ENCODE measurements at regions not wholly inside any gene's neighbourhood (a gene's known extent, or its start where the extent isn't known, plus 50 kb on each side); places are given as distances from the start of the nearest gene placed in this dataset.
"Not testable (repeated sequence)": the region's sequence is repeated elsewhere in the genome, so short reads cannot be mapped to it uniquely, and the experiment has no call there.

GRCh38 chr21:33121715-33122475 is 52.0 kb downstream of the OLIG1 start:
- DNase-seq (ENCODE audit: low read depth in 2 of 2) = peak; percentile 29 to 33

- DNase-seq (ENCODE audit: low read depth in 2 of 2) = no peak
Observed at GRCh38 chr21:33122507-33122906, 52.6 kb downstream of the OLIG1 start.

DNA sequence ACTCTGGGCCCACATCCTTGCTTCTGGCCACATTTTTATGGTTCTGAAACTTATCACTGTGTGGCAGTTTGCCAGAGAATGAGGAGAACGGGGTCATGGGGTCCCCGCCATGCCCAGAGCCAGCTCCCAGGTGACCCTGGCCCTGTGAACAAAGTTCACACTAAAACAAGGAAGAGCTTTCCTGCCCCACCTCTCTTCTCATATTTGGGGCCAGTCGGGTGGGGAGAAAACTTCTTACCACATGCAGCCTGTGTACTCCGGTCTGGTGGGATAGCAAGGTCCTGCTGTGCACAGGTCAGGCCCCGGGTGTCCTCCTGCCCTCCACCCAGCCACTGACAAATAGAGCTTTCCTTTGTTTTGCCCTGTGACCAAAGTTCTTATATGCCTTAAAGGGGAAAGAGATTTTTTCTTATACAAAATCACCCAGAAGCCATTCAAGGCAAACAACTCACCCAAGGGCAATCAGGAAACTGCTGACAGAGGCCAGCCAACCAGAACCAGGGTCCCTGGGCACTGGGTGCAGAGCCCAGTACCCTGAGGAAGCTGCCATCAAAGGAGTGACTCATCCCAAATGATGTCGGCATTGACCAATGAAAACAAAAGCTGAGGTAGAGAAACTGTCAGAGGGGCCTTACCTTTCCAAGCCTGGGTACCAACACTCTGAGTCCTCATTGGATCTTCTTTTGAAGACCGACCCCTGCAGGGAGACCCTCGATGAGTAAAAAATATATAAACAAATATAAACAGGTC is 53.6 kb downstream of the OLIG1 start:
- DNase-seq (ENCODE audit: low read depth in 2 of 2) = no peak

DNA sequence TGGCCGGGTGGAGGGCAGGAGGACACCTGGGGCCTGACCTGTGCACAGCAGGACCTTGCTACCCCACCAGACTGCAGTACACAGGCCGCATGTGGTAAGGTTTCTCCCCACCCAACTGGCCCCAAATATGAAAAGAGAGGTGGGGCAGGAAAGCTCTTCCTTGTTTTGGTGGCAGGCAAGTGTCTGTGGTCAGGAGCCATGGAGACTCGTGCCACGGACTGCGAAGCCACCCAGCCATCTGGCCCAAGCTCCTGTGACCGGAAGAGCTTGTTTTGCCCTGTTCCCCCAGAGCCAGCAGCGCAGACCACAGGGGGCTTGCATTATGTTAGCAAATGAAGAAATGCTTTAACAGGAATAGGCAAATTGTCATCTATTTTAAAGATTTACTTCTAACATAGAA is 54.9 kb downstream of the OLIG1 start:
- no peak for DNase-seq (ENCODE audit: low read depth in 2 of 2)

DNA sequence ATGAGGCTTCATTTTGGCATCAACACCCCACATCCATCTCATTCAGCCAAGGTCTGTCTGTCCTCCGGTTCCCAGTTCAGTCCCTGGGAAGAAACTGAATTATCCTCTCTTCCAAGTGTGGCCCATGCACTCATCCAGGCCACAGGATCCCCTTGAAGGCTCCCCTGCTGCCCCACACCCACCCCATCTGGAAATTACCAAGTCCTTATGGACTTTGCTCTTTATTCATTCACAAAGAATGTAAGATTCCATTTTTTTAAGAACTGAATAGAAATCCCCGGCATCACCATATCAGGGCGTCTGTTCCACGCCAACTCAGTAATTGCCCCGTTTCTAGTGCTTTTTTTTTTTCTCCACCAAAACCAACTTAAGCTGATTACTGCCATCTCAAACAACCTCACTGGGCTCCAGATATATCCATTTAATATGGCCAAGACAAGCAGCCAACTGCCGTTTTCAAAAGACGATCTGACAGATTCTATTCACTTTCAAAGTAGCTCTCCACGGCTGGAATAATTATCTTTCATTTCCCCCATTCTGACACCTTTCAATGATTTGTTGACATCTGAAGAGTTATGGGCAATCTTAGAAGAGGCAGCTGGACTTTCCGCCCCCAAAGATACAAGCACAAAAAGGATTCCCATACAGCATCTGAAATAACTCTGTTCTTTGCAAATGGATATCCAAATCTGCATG is 55.9 kb downstream of the OLIG1 start:
- DNase-seq (ENCODE audit: low read depth in 2 of 2) = no peak

GRCh38 chr21:33126569-33126968 is 56.6 kb downstream of the OLIG1 start:
- no peak for DNase-seq (ENCODE audit: low read depth in 2 of 2)

DNA sequence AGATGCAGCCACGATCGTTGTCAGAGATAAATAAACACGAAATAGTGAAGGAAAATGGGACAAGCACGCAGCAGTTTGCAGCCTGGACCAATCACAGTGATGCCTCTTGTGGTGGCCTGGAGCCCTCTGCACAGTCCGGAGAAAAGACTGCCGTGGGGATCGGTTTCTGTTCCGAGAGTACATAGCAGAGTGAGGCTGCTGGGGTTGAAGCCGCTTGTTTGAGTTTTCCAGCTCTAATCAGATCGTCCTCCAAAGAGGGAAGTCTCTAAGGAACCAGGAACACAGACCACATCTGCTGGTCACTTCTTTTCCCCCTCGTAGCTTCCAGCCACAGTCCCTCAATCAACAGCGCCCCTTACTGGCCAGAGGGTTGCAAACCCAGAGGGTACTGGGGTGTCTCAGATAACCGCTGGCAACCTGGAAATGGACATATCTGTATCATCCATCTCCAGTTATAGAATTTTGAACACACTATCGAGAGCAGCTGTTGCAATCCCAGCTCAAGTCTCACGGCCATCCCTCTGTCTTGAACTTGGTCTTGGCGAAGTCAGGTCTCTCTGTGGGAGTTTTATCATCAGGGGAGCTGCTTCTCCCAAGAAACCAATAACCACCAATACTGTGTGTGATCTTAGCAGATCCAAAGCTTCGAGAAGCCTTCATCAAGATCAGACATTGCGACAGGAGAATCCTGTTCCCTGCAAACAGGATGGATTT is 57.4 kb downstream of the OLIG1 start:
- DNase-seq (ENCODE audit: low read depth in 2 of 2) = peak; percentile 70 to 76

GRCh38 chr21:33127868-33128242 is 57.9 kb downstream of the OLIG1 start:
- no peak for DNase-seq (ENCODE audit: low read depth in 2 of 2)

DNA sequence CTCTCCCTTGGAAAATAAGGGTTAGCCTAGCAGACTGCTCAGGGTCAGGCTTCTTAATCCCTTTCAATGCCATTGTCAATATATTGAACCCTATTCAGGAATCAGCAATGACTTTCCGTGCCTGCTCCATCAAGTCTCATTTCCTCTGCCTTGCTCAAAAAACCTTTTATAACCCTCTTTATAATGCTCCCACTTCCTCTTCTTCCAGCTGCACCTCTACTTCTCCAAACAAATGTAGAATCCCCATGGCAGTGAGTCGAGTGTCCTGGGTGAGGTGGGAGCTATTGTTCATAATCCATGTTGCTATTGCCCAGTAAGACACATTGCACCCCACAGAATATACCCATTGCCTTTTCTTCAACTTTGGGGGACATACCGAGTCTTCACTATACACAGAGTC is 58.6 kb downstream of the OLIG1 start:
- no peak for DNase-seq (ENCODE audit: low read depth in 2 of 2)

GRCh38 chr21:33132054-33132453 is 62.1 kb downstream of the OLIG1 start:
- peak in 1 of 2 donors; percentile 2 for DNase-seq (ENCODE audit: low read depth in 2 of 2)

- no peak for DNase-seq (ENCODE audit: low read depth in 2 of 2)
Observed at GRCh38 chr21:33133892-33134291, 64.0 kb downstream of the OLIG1 start.

- no peak for DNase-seq (ENCODE audit: low read depth in 2 of 2)
Observed at GRCh38 chr21:33135925-33136324, 66.0 kb downstream of the OLIG1 start.

GRCh38 chr21:33136847-33137502 is 67.0 kb downstream of the OLIG1 start:
- DNase-seq (ENCODE audit: low read depth in 2 of 2) = no peak

DNA sequence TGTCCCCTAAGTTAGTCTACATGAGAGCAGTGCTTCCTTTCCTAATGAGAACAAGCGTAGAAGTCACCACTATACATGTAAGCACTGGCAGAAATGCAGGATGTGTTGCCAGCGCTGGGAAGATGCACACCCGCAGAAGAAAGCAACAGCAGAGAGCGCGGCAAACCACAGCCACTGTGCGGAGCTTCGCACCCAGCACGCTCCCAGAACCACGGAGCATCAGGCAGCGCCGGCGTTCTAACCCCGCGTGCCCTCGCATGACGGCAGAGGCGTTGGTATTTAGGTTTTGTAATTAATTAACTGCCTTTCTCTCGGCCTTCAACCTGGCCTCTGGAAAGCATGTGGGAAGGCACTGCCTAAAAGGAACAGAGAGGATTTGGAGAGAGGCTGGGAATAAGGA is 69.1 kb downstream of the OLIG1 start:
- no peak for DNase-seq (ENCODE audit: low read depth in 2 of 2)

- no peak for DNase-seq (ENCODE audit: low read depth in 2 of 2)
Observed at GRCh38 chr21:33140288-33140687, 70.3 kb downstream of the OLIG1 start.

GRCh38 chr21:33146467-33146866 is 76.5 kb downstream of the OLIG1 start:
- DNase-seq (ENCODE audit: low read depth in 2 of 2) = no peak

GRCh38 chr21:33149181-33149580 is 79.2 kb downstream of the OLIG1 start:
- DNase-seq (ENCODE audit: low read depth in 2 of 2) = no peak

GRCh38 chr21:33150968-33151367 is 78.8 kb upstream of the IFNAR2 start:
- not testable (repeated sequence) for DNase-seq (ENCODE audit: low read depth in 2 of 2)

DNA sequence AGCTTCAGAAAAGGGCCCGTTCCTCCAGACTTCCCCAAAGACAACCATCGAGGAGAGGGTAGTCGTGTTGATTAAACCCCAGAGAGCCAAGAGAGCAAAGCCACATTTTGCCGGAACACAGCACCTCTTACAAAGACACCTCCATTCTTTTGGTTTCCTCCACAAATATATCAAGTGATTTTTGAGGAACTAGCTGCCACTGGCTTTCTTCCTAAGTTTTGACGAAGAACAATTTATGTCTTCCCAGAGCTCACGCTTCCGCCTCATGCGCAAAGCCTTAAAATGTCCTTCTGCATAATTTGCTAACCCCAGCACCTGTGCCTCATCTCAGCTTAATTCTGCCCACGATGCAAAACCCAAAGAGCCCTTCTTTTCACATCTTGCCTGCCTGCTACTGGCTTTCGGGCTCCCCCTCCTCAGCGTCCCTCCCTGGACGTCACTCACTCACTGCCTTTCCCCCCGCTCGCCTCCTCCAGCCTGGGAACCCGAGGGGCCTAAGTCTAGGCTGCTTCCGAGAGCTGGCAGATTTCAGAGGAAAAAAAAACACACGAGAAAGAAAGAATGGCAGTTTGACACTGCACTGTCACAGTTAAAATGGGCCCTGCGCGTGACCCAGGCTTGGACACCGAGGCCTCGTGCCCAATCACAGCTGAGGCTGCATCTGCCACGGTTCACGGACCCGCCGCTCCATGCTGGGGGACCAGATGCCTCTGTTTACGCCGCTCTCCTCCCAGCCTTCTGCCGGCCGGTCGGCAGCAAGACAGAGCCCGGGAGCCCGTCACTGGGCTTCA is 77.6 kb upstream of the IFNAR2 start:
- DNase-seq (ENCODE audit: low read depth in 2 of 2) = no peak

GRCh38 chr21:33152732-33153130 is 77.0 kb upstream of the IFNAR2 start:
- no peak for DNase-seq (ENCODE audit: low read depth in 2 of 2)

GRCh38 chr21:33155005-33155404 is 74.7 kb upstream of the IFNAR2 start:
- DNase-seq (ENCODE audit: low read depth in 2 of 2) = no peak
